ENCODE measurements at regions not wholly inside any gene's neighbourhood (a gene's known extent, or its start where the extent isn't known, plus 50 kb on each side); places are given as distances from the start of the nearest gene placed in this dataset.
"Not testable (repeated sequence)": the region's sequence is repeated elsewhere in the genome, so short reads cannot be mapped to it uniquely, and the experiment has no call there.

DNA sequence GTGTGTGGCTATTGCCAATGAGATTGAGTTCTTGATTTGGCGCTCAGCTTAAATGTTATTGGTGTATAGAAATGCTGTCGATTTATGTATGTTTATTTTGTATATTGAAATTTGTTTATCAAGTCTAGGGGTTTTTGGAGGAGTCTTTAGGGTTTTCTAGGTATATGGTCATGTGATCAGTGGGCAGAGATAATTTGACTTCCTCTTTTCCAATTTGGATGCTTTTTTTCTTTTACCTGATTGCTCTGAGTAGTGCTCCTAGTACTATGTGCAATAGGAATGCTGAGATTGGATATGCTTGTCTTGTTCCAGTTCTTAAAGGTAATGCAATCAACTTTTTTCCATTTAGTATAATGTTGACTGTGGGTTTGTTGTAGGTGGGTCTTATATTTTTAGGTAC is 99.8 kb upstream of the PMCH start:
- Histone ChIP-seq H3K36me3 (ENCODE audit: control insufficient read depth, insufficient read depth, low read length) (no peaks in the 10 kb centered on the region), H3K27ac (ENCODE audit: low read depth, low read length) (no peak overlapping the region), H3K9me3 (ENCODE audit: control insufficient read depth, insufficient read depth, low read length) (no peaks in the 10 kb centered on the region), H3K27me3 (ENCODE audit: control insufficient read depth, insufficient read depth, low read length) (no peaks in the 10 kb centered on the region), H3K4me3 (ENCODE audit: low read depth, low read length) (no peak overlapping the region), H3K9ac (ENCODE audit: low read depth, low read length) (no peak overlapping the region), H3K4me1 (ENCODE audit: control insufficient read depth, insufficient read depth, low read length) (no peaks in the 10 kb centered on the region)

DNA sequence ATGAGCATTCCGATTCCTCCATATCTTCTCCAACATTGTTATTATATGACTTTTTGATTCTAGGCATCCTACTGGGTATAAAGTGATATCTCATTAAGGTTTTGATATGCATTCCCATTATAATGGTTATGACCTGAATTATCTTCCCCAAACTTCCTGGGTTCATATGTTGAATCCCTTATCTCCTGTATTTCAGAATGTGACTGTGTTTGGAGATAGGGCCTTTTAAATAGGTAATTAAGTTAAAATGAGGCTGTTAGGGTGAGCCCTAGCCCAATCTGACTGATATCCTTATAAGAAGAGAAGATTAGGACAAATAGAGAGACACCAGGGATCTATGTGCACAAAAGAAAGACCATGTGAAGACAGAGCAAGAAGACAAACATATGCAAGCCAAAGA is 96.9 kb upstream of the PMCH start:
- Histone ChIP-seq H3K36me3 (ENCODE audit: control insufficient read depth, insufficient read depth, low read length) (no peaks in the 10 kb centered on the region), H3K4me1 (ENCODE audit: control insufficient read depth, insufficient read depth, low read length) (no peaks in the 10 kb centered on the region), H3K9ac (ENCODE audit: low read depth, low read length) (no peak overlapping the region), H3K9me3 (ENCODE audit: control insufficient read depth, insufficient read depth, low read length) (no peaks in the 10 kb centered on the region), H3K4me3 (ENCODE audit: low read depth, low read length) (no peak overlapping the region), H3K27ac (ENCODE audit: low read depth, low read length) (no peak overlapping the region), H3K27me3 (ENCODE audit: control insufficient read depth, insufficient read depth, low read length) (no peaks in the 10 kb centered on the region)

DNA sequence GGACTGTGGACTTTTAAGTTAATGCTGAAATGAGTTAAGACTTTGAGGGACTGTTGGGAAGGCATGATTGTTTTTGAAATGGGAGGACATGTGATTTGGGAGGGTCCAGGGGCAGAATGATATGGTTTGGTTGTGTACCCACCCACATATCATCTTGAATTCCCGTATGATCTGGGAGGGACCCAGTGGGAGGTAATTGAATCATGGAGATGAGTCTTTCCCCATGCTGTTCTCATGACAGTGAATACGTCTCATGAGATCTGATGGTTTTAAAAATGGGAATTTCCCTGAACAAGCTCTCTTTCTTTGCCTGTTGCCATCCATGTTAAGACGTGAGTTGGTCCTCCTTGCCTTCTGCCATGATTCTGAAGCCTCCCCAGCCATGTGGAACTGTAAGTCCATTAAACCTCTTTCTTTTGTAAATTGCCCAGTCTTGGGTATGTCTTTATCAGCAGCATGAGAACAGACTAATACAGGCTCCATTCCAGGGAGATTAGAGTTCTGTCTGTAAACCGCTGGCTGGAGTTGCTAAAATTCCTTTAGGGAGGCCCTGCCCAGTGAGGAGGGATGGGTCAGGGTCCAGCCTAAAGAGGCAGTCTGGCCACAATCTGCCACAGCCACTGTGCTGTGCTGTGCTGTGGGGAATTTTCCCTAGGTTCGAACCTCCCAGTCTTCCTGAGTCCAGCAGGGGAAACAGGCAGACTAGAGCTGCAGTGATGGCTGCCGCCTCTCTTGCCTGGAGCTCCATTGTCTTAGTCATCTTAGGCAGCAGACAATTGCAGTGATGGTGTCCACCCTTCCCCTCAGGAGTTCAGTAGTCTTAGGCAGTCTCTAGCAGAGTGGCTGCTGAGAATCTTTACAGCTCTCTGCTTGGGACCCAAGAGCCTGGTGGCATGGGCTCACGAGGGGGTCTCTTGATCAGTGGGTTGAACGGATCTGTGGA is 94.1 kb upstream of the PMCH start:
- H3K36me3 ChIP-seq (ENCODE audit: control insufficient read depth, insufficient read depth, low read length); H3K4me1 ChIP-seq (ENCODE audit: control insufficient read depth, insufficient read depth, low read length); H3K9ac ChIP-seq (ENCODE audit: low read depth, low read length); H3K9me3 ChIP-seq (ENCODE audit: control insufficient read depth, insufficient read depth, low read length); H3K27me3 ChIP-seq (ENCODE audit: control insufficient read depth, insufficient read depth, low read length); H3K4me3 ChIP-seq (ENCODE audit: low read depth, low read length); H3K27ac ChIP-seq (ENCODE audit: low read depth, low read length): not testable (repeated sequence)

GRCh38 chr12:102289702-102290101 is 92.1 kb upstream of the PMCH start:
- not testable (repeated sequence) for H3K4me1 ChIP-seq (ENCODE audit: control insufficient read depth, insufficient read depth, low read length); H3K4me3 ChIP-seq (ENCODE audit: low read depth, low read length); H3K27me3 ChIP-seq (ENCODE audit: control insufficient read depth, insufficient read depth, low read length); H3K27ac ChIP-seq (ENCODE audit: low read depth, low read length); H3K9me3 ChIP-seq (ENCODE audit: control insufficient read depth, insufficient read depth, low read length); H3K36me3 ChIP-seq (ENCODE audit: control insufficient read depth, insufficient read depth, low read length); H3K9ac ChIP-seq (ENCODE audit: low read depth, low read length)

GRCh38 chr12:102281231-102281630 is 83.6 kb upstream of the PMCH start:
- H3K9me3 ChIP-seq (ENCODE audit: control insufficient read depth, insufficient read depth, low read length) = no peaks in the 10 kb centered on the region; the same call in 1 of the 2 replicates
- no peaks in the 10 kb centered on the region for H3K36me3 ChIP-seq (ENCODE audit: control insufficient read depth, insufficient read depth, low read length)
- no peak overlapping the region for H3K4me3 ChIP-seq (ENCODE audit: low read depth, low read length)
- no peak overlapping the region for H3K27ac ChIP-seq (ENCODE audit: low read depth, low read length)
- no peaks in the 10 kb centered on the region for H3K27me3 ChIP-seq (ENCODE audit: control insufficient read depth, insufficient read depth, low read length)
- H3K4me1 ChIP-seq (ENCODE audit: control insufficient read depth, insufficient read depth, low read length) = no peaks in the 10 kb centered on the region
- no peak overlapping the region for H3K9ac ChIP-seq (ENCODE audit: low read depth, low read length)

DNA sequence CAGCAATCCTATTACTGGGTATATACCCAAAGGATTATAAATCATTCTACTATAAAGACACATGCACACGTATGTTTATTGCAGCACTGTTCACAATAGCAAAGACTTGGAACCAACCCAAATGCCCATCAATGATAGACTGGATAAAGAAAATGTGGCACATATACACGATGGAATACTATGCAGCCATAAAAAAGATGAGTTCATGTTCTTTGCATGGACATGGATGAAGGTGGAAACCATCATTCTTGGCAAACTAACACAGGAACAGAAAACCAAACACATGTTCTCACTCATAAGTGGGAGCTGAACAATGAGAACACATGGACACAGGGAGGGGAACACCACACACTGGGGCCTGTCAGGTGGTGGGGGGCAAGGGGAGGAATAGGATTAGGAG is 58.1 kb upstream of the PMCH start:
- not testable (repeated sequence) for H3K27ac ChIP-seq (ENCODE audit: low read depth, low read length); H3K4me1 ChIP-seq (ENCODE audit: control insufficient read depth, insufficient read depth, low read length); H3K27me3 ChIP-seq (ENCODE audit: control insufficient read depth, insufficient read depth, low read length); H3K36me3 ChIP-seq (ENCODE audit: control insufficient read depth, insufficient read depth, low read length); H3K4me3 ChIP-seq (ENCODE audit: low read depth, low read length); H3K9me3 ChIP-seq (ENCODE audit: control insufficient read depth, insufficient read depth, low read length); H3K9ac ChIP-seq (ENCODE audit: low read depth, low read length)

- not testable (repeated sequence) for H3K27ac ChIP-seq (ENCODE audit: low read depth, low read length); H3K9ac ChIP-seq (ENCODE audit: low read depth, low read length); H3K4me1 ChIP-seq (ENCODE audit: control insufficient read depth, insufficient read depth, low read length); H3K36me3 ChIP-seq (ENCODE audit: control insufficient read depth, insufficient read depth, low read length); H3K27me3 ChIP-seq (ENCODE audit: control insufficient read depth, insufficient read depth, low read length); H3K4me3 ChIP-seq (ENCODE audit: low read depth, low read length); H3K9me3 ChIP-seq (ENCODE audit: control insufficient read depth, insufficient read depth, low read length)
These were observed 53.4 kb upstream of the PMCH start for GRCh38 chr12:102251005-102251404.

GRCh38 chr12:102249079-102249841 is 51.6 kb upstream of the PMCH start:
- no peak overlapping the region for H3K4me3 ChIP-seq (ENCODE audit: low read depth, low read length)
- no peaks in the 10 kb centered on the region for H3K27me3 ChIP-seq (ENCODE audit: control insufficient read depth, insufficient read depth, low read length)

More at GRCh38 chr12:102249079-102249841, 51.6 kb upstream of the PMCH start:
- Histone ChIP-seq H3K4me1 (ENCODE audit: control insufficient read depth, insufficient read depth, low read length) (no peaks in the 10 kb centered on the region), H3K9ac (ENCODE audit: low read depth, low read length) (no peak overlapping the region), H3K9me3 (ENCODE audit: control insufficient read depth, insufficient read depth, low read length) (no peaks in the 10 kb centered on the region), H3K27ac (ENCODE audit: low read depth, low read length) (no peak overlapping the region), H3K36me3 (ENCODE audit: control insufficient read depth, insufficient read depth, low read length) (no peaks in the 10 kb centered on the region)

All from HUES48 (cell line).